ENCODE measurements at regions not wholly inside any gene's neighbourhood (a gene's known extent, or its start where the extent isn't known, plus 50 kb on each side); places are given as distances from the start of the nearest gene placed in this dataset.

DNA sequence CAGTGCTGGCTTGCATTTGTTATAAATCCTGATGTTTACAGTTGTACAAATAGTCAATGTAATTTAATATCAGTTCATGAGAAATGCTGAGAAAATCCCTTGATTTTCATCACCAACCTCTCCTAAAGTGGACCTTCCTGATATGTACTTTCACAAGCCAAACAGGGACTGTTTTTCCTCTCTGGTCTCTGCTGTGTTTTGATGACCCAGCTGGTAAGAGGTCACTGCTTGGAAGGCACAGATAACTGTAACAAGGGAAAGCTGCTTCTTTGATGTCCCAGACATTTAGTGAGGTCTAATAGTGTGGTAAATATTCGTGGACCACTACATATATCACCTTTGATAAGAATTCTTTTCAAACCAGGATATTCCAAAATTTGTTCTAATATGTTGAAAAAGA, 68.7 kb upstream of the HAPLN1 start:
- TF ChIP-seq, protein P1, sequence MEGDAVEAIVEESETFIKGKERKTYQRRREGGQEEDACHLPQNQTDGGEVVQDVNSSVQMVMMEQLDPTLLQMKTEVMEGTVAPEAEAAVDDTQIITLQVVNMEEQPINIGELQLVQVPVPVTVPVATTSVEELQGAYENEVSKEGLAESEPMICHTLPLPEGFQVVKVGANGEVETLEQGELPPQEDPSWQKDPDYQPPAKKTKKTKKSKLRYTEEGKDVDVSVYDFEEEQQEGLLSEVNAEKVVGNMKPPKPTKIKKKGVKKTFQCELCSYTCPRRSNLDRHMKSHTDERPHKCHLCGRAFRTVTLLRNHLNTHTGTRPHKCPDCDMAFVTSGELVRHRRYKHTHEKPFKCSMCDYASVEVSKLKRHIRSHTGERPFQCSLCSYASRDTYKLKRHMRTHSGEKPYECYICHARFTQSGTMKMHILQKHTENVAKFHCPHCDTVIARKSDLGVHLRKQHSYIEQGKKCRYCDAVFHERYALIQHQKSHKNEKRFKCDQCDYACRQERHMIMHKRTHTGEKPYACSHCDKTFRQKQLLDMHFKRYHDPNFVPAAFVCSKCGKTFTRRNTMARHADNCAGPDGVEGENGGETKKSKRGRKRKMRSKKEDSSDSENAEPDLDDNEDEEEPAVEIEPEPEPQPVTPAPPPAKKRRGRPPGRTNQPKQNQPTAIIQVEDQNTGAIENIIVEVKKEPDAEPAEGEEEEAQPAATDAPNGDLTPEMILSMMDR (IDR thresholded peaks at IDR 0.05), result no peak
- no peak for TF ChIP-seq POLR2A (IDR thresholded peaks at IDR 0.05)
